Osteoblast (primary cell): ENCODE measurements at regions not wholly inside any gene's neighbourhood (a gene's known extent, or its start where the extent isn't known, plus 50 kb on each side); places are given as distances from the start of the nearest gene placed in this dataset.

Source experiments
- DNase-seq: peaks from one replicate; pipeline ENCODE4 v3.0.0; 2011; ENCODE audit warnings: low spot score, mixed read lengths; ENCODE audit not compliant: insufficient read length; ENCODE audit errors: missing footprints
- H2AFZ ChIP-seq: 2 replicates; pipeline ENCODE4 v1.6.0; 2011; ENCODE audit warnings: mild to moderate bottlenecking, low read length
- H3K27ac ChIP-seq: 2 replicates; pipeline ENCODE4 v1.5.1; 2011; ENCODE audit warnings: mild to moderate bottlenecking, low read depth, low read length, moderate library complexity
- H3K27me3 ChIP-seq: 2 replicates; pipeline ENCODE4 v1.6.0; 2012; ENCODE audit warnings: mild to moderate bottlenecking, control low read depth, inconsistent platforms, low read length, moderate library complexity; ENCODE audit not compliant: insufficient read depth
- H3K36me3 ChIP-seq: 2 replicates; pipeline ENCODE4 v1.5.1; 2011; ENCODE audit warnings: mild to moderate bottlenecking, low read length, control low read depth, moderate library complexity; ENCODE audit not compliant: insufficient read depth
- H3K4me1 ChIP-seq: 2 replicates; pipeline ENCODE4 v1.5.1; 2011; ENCODE audit warnings: mild to moderate bottlenecking, low read length, control low read depth, moderate library complexity; ENCODE audit not compliant: insufficient read depth
- H3K4me2 ChIP-seq: 2 replicates; pipeline ENCODE4 v1.6.0; 2011; ENCODE audit warnings: mild to moderate bottlenecking, low read length; ENCODE audit not compliant: insufficient read depth
- H3K4me3 ChIP-seq: fragments of 200-600 bp; sonication (generic); 3 replicates; pipeline ENCODE4 v1.5.1; 2012; ENCODE audit warnings: mild to moderate bottlenecking, low read length, inconsistent platforms; ENCODE audit not compliant: insufficient read depth
- H3K79me2 ChIP-seq: 2 replicates; pipeline ENCODE4 v1.6.0; 2012; ENCODE audit warnings: mild to moderate bottlenecking, low read length, control low read depth, inconsistent platforms; ENCODE audit not compliant: insufficient read depth
- H3K9me3 ChIP-seq: 2 replicates; pipeline ENCODE4 v1.5.1; 2011; ENCODE audit warnings: low read depth, low read length, control low read depth
- H4K20me1 ChIP-seq: 2 replicates; pipeline ENCODE4 v1.6.0; 2012; ENCODE audit warnings: mild to moderate bottlenecking, low read length, control low read depth; ENCODE audit not compliant: insufficient read depth
- TF ChIP-seq, protein P1 (sequence below): IDR thresholded peaks from 2 replicates; pipeline ENCODE4 v1.5.1; 2011; ENCODE audit warnings: mild to moderate bottlenecking, low read depth, low read length, moderate library complexity; ENCODE audit errors: extremely low read depth

DNA sequence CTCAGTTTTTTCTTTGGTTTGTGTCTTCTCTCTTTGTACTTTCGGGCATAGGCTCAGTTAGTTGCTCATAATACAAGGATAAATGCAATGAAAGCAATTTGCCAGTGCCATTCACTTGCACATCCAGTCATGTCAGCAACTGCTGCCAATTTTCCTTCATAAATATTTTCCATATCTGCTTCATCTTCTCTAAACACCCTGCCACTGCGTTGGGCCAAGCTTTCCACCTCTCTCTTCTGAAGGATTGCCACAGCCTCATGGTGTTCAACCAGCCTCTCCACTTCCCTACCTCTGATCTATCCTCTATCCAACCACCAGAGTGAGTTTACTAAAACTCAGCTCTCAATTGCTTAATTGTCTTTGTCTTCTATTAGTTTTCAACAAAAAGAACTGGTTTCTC lies 192.5 kb upstream of the ZNF462 start:
- no peak overlapping the region for H3K4me3 ChIP-seq
- H4K20me1 ChIP-seq, result no peaks in the 10 kb centered on the region
- TF ChIP-seq, protein P1, sequence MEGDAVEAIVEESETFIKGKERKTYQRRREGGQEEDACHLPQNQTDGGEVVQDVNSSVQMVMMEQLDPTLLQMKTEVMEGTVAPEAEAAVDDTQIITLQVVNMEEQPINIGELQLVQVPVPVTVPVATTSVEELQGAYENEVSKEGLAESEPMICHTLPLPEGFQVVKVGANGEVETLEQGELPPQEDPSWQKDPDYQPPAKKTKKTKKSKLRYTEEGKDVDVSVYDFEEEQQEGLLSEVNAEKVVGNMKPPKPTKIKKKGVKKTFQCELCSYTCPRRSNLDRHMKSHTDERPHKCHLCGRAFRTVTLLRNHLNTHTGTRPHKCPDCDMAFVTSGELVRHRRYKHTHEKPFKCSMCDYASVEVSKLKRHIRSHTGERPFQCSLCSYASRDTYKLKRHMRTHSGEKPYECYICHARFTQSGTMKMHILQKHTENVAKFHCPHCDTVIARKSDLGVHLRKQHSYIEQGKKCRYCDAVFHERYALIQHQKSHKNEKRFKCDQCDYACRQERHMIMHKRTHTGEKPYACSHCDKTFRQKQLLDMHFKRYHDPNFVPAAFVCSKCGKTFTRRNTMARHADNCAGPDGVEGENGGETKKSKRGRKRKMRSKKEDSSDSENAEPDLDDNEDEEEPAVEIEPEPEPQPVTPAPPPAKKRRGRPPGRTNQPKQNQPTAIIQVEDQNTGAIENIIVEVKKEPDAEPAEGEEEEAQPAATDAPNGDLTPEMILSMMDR, result no peak
- H3K27ac ChIP-seq, result no peak overlapping the region
- no peak overlapping the region for H3K4me2 ChIP-seq
- no peaks in the 10 kb centered on the region for H3K79me2 ChIP-seq
- H3K27me3 ChIP-seq, result no peaks in the 10 kb centered on the region
- no peaks in the 10 kb centered on the region for H3K4me1 ChIP-seq
- H3K36me3 ChIP-seq, result no peaks in the 10 kb centered on the region
- no peak for DNase-seq
- no peaks in the 10 kb centered on the region for H3K9me3 ChIP-seq
- no peak overlapping the region for H2AFZ ChIP-seq

DNA sequence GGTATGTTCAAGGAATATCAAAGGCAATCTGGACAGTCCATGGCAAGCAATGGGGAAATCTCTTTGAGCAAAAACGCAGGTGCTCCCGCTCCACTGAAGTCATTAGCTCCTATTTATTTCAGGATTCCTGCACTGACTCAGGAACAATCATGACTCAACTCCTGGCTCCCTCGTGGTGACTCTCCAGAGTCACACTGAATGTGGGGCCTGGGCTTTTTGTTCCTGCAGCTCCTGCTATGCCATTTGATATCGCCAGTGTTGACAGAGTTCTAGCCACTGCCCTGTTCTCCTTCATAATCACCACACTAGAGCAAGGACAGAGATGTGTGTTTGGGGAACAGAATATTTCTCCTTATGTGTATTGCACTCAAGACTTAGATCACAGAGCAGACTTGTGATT lies 187.2 kb upstream of the ZNF462 start:
- TF ChIP-seq, protein P1, result no peak
- H3K36me3 ChIP-seq, result no peaks in the 10 kb centered on the region
- H3K4me3 ChIP-seq, result no peak overlapping the region
- no peaks in the 10 kb centered on the region for H3K4me1 ChIP-seq
- no peak overlapping the region for H3K27ac ChIP-seq
- no peaks in the 10 kb centered on the region for H4K20me1 ChIP-seq
- H3K79me2 ChIP-seq, result no peaks in the 10 kb centered on the region
- no peak overlapping the region for H2AFZ ChIP-seq
- H3K9me3 ChIP-seq, result no peaks in the 10 kb centered on the region
- no peak overlapping the region for H3K4me2 ChIP-seq
- no peaks in the 10 kb centered on the region for H3K27me3 ChIP-seq
- DNase-seq, result no peak

DNA sequence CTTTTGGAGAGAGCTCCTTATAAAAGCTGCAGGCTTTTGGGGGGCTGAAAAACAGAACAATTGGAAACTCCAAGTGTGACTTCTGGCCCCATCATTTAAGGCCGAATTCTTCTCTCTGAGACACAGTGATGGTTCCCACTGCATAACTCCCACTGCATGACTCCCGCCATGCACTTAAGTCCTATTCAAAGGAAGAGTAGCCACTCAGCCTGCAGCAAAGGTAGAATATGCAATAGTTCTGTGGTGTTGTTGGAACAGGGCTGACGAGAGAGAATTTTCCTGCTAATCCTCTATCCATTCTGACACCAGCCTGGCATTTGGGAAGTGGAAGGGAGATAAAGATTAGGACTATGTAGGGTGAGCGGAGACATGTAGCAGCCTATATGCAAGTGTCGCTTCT lies 185.6 kb upstream of the ZNF462 start:
- no peak overlapping the region for H3K4me2 ChIP-seq
- TF ChIP-seq, protein P1, result no peak
- H3K4me1 ChIP-seq, result no peaks in the 10 kb centered on the region
- H3K27ac ChIP-seq, result no peak overlapping the region
- no peaks in the 10 kb centered on the region for H3K27me3 ChIP-seq
- no peak overlapping the region for H3K4me3 ChIP-seq
- no peak for DNase-seq
- H4K20me1 ChIP-seq, result no peaks in the 10 kb centered on the region
- H3K79me2 ChIP-seq, result no peaks in the 10 kb centered on the region
- no peaks in the 10 kb centered on the region for H3K9me3 ChIP-seq
- H3K36me3 ChIP-seq, result no peaks in the 10 kb centered on the region
- H2AFZ ChIP-seq, result no peak overlapping the region

DNA sequence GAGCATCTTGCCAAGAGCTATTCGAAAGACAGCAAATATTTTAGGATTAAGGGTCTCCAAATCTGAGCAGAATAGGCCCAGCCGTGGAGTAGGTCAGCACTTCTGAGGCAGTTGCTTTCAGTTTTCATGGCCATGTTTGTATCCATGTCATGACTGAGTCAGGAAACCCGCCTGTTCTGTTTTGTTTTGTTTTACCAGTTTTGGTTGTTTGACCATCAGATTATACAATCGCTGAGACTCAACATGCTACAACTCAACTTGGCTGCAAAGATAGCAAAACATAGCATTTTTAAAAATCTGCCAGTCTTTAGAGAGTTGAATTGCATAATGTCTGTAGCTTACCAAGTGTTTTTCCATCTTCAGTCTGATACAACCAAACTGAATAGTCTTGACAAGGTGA lies 185.1 kb upstream of the ZNF462 start:
- TF ChIP-seq, protein P1, result no peak
- Histone ChIP-seq H2AFZ (no peak overlapping the region), H3K4me1 (no peaks in the 10 kb centered on the region), H3K4me2 (no peak overlapping the region), H3K27ac (no peak overlapping the region), H4K20me1 (no peaks in the 10 kb centered on the region), H3K79me2 (no peaks in the 10 kb centered on the region), H3K9me3 (no peaks in the 10 kb centered on the region), H3K36me3 (no peaks in the 10 kb centered on the region), H3K27me3 (no peaks in the 10 kb centered on the region), H3K4me3 (no peak overlapping the region)
- DNase-seq, result no peak
